ENCODE measurements at regions not wholly inside any gene's neighbourhood (a gene's known extent, or its start where the extent isn't known, plus 50 kb on each side); places are given as distances from the start of the nearest gene placed in this dataset.
"Not testable (repeated sequence)": the region's sequence is repeated elsewhere in the genome, so short reads cannot be mapped to it uniquely, and the experiment has no call there.

- no peak for TF ChIP-seq CTCF (IDR thresholded peaks at IDR 0.05; ENCODE audit: low read depth, low read length)
- DNase-seq (ENCODE audit: extremely low read depth, low read depth), result no peak
These were observed 868.3 kb downstream of the RAB28 start for GRCh38 chr4:12615822-12616221.

- DNase-seq (ENCODE audit: extremely low read depth, low read depth), result no peak
- TF ChIP-seq CTCF (IDR thresholded peaks at IDR 0.05; ENCODE audit: low read depth, low read length), result no peak
These were observed 871.3 kb downstream of the RAB28 start for GRCh38 chr4:12612876-12613275.

GRCh38 chr4:12609212-12609875 lies 874.8 kb downstream of the RAB28 start:
- DNase-seq (ENCODE audit: extremely low read depth, low read depth), result not testable (repeated sequence)

- no peak for DNase-seq (ENCODE audit: extremely low read depth, low read depth)
- no peak for TF ChIP-seq CTCF (IDR thresholded peaks at IDR 0.05; ENCODE audit: low read depth, low read length)
These were observed 888.2 kb downstream of the RAB28 start for GRCh38 chr4:12595986-12596385.

GRCh38 chr4:12595489-12595888 lies 888.7 kb downstream of the RAB28 start:
- DNase-seq (ENCODE audit: extremely low read depth, low read depth), result no peak
- no peak for TF ChIP-seq CTCF (IDR thresholded peaks at IDR 0.05; ENCODE audit: low read depth, low read length)

GRCh38 chr4:12588582-12588981 lies 895.6 kb downstream of the RAB28 start:
- DNase-seq (ENCODE audit: extremely low read depth, low read depth), result no peak
- TF ChIP-seq CTCF (IDR thresholded peaks at IDR 0.05; ENCODE audit: low read depth, low read length), result no peak

- no peak for DNase-seq (ENCODE audit: extremely low read depth, low read depth)
- TF ChIP-seq CTCF (IDR thresholded peaks at IDR 0.05; ENCODE audit: low read depth, low read length), result no peak
These were observed 897.7 kb downstream of the RAB28 start for GRCh38 chr4:12586242-12587006.
